Subcutaneous abdominal adipose tissue (tissue), 5 donors: ENCODE measurements at regions not wholly inside any gene's neighbourhood (a gene's known extent, or its start where the extent isn't known, plus 50 kb on each side); places are given as distances from the start of the nearest gene placed in this dataset.
"Not testable (repeated sequence)": the region's sequence is repeated elsewhere in the genome, so short reads cannot be mapped to it uniquely, and the experiment has no call there.

Experiments
- H3K27ac ChIP-seq: one replicate; pipeline ENCODE4 v1.7.0; 2013; ENCODE audit warnings: low read depth, mild to moderate bottlenecking, inconsistent platforms, low read length, moderate library complexity
- H3K27me3 ChIP-seq, 5 donors: one replicate each; pipeline ENCODE4 v1.7.0; 2013; ENCODE audit warnings: low read length in 5 of 5, inconsistent platforms in 1 of 5; ENCODE audit not compliant: control insufficient read depth in 5 of 5, insufficient read depth in 4 of 5
- H3K36me3 ChIP-seq, 5 donors: one replicate each; pipeline ENCODE4 v1.7.0; 2013; ENCODE audit warnings: low read length in 5 of 5; ENCODE audit not compliant: control insufficient read depth in 5 of 5, insufficient read depth in 5 of 5
- H3K4me1 ChIP-seq, 5 donors: one replicate each; pipeline ENCODE4 v1.7.0; 2013; ENCODE audit warnings: low read length in 5 of 5, mild to moderate bottlenecking in 3 of 5, moderate library complexity in 1 of 5; ENCODE audit not compliant: control insufficient read depth in 5 of 5, insufficient read depth in 5 of 5
- H3K4me3 ChIP-seq, 5 donors: one replicate each; pipeline ENCODE4 v1.7.0; 2013; ENCODE audit warnings: low read length in 5 of 5, low read depth in 1 of 5
- H3K9ac ChIP-seq, 5 donors: one replicate each; pipeline ENCODE4 v1.7.0; 2013; ENCODE audit warnings: low read length in 5 of 5, mild to moderate bottlenecking in 4 of 5, moderate library complexity in 3 of 5
- H3K9me3 ChIP-seq, 5 donors: one replicate each; pipeline ENCODE4 v1.7.0; 2013; ENCODE audit warnings: low read length in 5 of 5; ENCODE audit not compliant: control insufficient read depth in 5 of 5
- donor health status: healthy.
- donor health status: healthy.
- donor health status: healthy.
- donor health status: healthy.
- donor health status: healthy.

DNA sequence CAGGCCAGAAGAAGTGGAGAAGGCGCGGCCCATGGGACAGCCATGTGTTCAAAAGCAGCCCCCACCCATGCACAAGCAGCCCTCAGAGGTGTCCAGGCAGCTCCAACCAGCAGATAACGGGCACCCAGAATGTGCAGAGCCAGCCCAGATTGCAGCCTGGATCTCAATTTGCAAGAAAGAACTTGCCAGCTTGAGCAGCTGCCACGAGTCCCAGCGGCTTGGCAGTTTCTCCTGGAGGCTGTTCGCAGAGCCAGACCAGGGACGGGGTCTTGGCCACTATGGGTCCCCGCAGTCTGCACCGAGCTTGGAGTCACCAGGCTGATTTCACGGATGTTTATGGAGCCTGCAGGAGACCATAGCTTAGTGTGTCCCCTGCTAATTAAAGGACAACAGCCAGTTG, 61.4 kb upstream of the SULF2 start:
- not testable (repeated sequence) for H3K9ac ChIP-seq, H3K4me1 ChIP-seq, H3K9me3 ChIP-seq, H3K36me3 ChIP-seq, H3K27ac ChIP-seq, H3K27me3 ChIP-seq, H3K4me3 ChIP-seq

DNA sequence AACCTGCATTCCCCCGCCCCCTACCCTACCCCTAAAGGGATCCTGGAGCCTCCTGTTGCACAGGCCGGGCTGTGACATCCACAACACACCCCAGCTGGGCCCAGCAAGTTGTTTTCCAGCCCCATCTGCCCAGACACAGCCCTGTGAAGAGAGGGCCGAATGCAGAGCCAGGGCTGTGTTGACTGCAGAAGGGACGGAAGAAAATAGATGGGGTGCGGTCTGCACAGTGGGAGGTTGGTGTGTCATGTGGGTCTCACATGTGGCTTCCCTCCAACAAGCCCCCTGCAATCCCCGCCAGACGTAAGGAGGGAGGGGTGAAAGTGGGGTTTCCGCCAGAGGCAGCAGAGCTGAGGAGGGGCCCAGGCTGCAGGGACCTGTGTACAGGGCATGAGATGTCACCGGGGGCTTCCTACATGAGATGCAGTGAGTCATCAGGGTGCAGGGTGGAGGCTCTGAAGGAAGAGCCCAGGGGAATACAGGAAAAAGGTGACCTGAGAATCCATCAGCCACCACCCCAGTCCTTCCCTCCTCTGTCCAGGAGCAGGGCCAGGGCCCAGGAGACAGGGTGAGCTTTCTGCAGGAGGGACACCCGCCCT, 60.2 kb upstream of the SULF2 start:
- H3K4me3 ChIP-seq, H3K9me3 ChIP-seq, H3K27ac ChIP-seq, H3K4me1 ChIP-seq, H3K9ac ChIP-seq, H3K36me3 ChIP-seq, H3K27me3 ChIP-seq: not testable (repeated sequence)

DNA sequence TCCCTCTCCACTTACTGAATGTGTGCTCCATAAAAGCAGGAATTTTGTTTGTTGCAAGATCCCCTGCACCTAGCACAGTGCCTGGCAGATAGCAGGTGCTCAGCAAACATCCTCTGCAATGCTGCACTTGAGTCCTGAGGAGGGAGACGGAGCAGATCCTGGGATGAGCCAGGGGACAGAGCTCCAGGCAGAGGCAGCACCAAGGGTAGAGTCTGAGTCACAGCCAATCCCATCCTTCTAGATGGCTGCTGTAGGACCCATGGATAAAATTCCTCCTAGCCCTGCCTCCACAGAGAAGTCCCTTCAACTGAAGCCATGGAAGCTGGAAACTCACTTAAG, 59.3 kb upstream of the SULF2 start:
- H3K36me3 ChIP-seq, H3K4me1 ChIP-seq, H3K27me3 ChIP-seq, H3K9ac ChIP-seq, H3K27ac ChIP-seq, H3K4me3 ChIP-seq, H3K9me3 ChIP-seq: not testable (repeated sequence)

DNA sequence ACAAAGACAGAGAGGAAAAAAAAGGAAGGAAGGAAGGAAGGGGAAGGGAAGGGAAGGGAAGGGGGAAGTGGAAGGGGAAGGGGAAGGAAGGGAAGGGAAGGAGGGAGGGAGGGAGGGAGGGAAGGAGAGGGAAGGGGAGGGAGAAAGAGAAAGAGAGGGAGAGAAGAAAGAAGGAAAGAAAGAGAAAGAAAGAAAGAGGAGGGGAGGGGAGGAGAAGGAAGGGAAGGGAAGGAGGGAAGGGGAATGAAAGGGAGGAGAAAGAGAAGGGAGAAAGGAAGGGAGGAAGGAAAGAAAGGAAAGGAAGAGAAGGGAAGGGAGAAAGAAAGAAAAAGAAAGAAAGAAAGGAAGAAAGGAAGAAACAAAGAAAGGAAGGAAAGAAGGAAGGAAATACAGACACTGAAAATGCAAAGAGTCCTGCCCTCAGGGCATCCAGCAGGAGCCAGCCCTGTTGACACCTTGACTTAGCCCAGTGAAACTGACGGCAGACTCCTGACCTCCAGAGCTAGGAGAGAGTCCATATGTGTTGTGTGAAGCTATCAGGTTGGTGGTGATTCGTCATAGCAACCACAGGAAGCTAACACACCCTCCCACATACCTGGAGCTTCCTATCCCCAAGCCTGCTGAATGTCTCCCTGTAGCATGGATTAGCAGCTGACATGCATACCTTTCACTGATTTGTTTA, 58.7 kb upstream of the SULF2 start:
- H3K27me3 ChIP-seq, result peaks cover 0 to 5% (median 0%) of the 10 kb centered on the region in 5 donors
- H3K4me1 ChIP-seq, result peaks cover 0 to 8% (median 3%) of the 10 kb centered on the region in 5 donors
- no peak overlapping the region for H3K9ac ChIP-seq
- no peaks in the 10 kb centered on the region for H3K36me3 ChIP-seq
- H3K9me3 ChIP-seq, result no peaks in the 10 kb centered on the region
- no peak overlapping the region for H3K4me3 ChIP-seq
- no peak overlapping the region for H3K27ac ChIP-seq

DNA sequence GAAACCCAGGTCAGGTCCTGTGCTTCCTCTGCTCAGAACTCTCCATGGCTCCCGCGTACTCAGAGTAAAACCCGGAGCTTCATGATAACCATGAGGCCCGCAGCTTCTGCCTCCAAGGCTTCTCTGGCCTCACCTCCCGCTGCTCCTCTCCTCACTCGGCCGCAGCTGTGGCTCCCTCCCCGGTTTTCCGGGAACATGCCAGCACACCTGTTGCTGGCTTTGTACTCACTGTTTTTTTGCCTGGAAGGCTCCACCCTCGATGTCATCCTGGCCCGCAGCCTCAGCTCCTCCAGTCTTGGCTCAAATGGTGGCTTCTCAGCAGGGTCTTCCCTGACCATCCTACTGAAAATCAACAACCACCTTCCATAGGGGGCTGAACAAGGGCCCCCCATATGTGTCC, 57.7 kb upstream of the SULF2 start:
- not testable (repeated sequence) for H3K9me3 ChIP-seq, H3K9ac ChIP-seq, H3K36me3 ChIP-seq, H3K4me1 ChIP-seq, H3K4me3 ChIP-seq, H3K27ac ChIP-seq, H3K27me3 ChIP-seq

DNA sequence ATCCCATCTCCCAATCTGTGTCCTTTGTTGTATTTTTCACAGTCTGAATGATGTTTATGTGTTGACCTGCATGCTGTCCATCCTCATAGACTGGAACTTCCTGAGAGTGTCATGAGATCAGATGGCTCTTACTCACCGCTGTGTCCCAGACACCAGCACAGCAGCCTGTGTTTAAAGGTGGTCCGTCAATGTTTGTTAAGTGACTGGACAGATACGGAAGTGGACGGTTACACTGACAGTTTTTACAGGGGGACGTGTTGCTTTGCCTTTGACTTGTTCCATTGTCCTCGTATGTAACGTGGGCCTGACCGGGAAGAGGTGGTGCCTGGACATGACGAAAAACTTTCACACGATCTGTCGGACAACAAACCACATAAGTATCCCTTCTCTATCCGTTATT, 56.7 kb upstream of the SULF2 start:
- H3K36me3 ChIP-seq, H3K9me3 ChIP-seq, H3K4me1 ChIP-seq, H3K27me3 ChIP-seq, H3K27ac ChIP-seq, H3K4me3 ChIP-seq, H3K9ac ChIP-seq: not testable (repeated sequence)

DNA sequence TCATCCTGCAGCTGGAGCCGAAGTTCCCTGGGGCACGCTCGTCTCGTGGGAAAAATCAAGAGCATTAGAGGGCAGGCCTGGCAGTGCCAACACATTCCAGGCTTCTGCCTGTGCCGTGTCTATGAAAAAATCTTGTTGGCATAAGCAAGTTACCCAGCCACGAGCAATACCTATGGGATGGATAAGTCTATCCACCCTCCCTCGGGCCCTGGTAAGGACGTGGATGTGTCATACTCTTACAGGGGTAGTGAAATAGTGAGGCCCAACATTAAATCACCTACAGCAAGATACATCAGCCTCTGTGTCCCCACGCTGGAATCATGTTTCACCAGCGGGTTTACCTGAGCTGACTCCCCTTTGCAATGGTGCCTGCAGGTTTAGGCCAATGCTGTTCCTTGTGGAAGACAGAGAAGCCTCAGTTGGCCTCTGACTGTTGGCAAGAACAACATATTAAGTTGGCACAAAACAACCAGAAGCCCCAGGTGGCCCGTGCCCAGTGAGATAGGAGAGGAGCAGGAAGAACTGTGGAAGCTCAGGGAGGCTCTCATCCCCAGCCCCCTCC, 51.1 kb upstream of the SULF2 start:
- H3K27me3 ChIP-seq, H3K4me1 ChIP-seq, H3K9ac ChIP-seq, H3K9me3 ChIP-seq, H3K36me3 ChIP-seq, H3K4me3 ChIP-seq, H3K27ac ChIP-seq: not testable (repeated sequence)
